IMR-90 (cell line): ENCODE measurements at regions not wholly inside any gene's neighbourhood (a gene's known extent, or its start where the extent isn't known, plus 50 kb on each side); places are given as distances from the start of the nearest gene placed in this dataset.

Experiments
- ATAC-seq: fragments of 200-7000 bp; cut with Tn5 transposase; 2 replicates; pipeline ENCODE4 v1.9.1; 2020; ENCODE audit warnings: low read depth, mild to moderate bottlenecking, moderate library complexity
- BruUV-seq: library from RNA; stranded (reverse); fragments of 400-500 nt; replicated peaks from 2 replicates; lab custom pipeline; 2021; lab: Mats Ljungman, UMichigan
- CTCF ChIA-PET: fragments of 300-600 bp; formaldehyde crosslinking; extraction: SDS; loops from one replicate; lab custom pipeline; 2021; ENCODE audit warnings: antibody characterized with exemption; lab: Yijun Ruan, JAX
- POLR2A ChIA-PET: fragments of 300-600 bp; sonication (Branson Sonifier 250); formaldehyde crosslinking; loops from one replicate; lab custom pipeline; 2022; ENCODE audit warnings: antibody characterized with exemption; ENCODE audit not compliant: unreplicated experiment; lab: Charles Lee
- DNase-seq: peaks from one replicate; pipeline ENCODE4 v3.0.0; 2013
- H2AFZ ChIP-seq: replicated peaks from 2 replicates; pipeline ENCODE3; 2013; ENCODE audit warnings: low read length, mild to moderate bottlenecking; ENCODE audit not compliant: poor library complexity
- H2AK5ac ChIP-seq: 2 replicates; pipeline ENCODE4 v1.6.1; 2013; ENCODE audit warnings: low read depth, low read length, inconsistent platforms
- H2AK9ac ChIP-seq: replicated peaks from 2 replicates; pipeline ENCODE3; 2013; ENCODE audit warnings: mild to moderate bottlenecking, low read depth, low read length, moderate library complexity; ENCODE audit not compliant: poor library complexity
- H2BK120ac ChIP-seq: 2 replicates; pipeline ENCODE4 v1.6.1; 2013; ENCODE audit warnings: low read depth, low read length, inconsistent platforms
- H2BK15ac ChIP-seq: 3 replicates; pipeline ENCODE4 v1.6.1; 2013; ENCODE audit warnings: low read depth, low read length, inconsistent platforms
- H2BK20ac ChIP-seq: 2 replicates; pipeline ENCODE4 v1.6.1; 2013; ENCODE audit warnings: low read depth, mild to moderate bottlenecking, inconsistent platforms, low read length, moderate library complexity
- H2BK5ac ChIP-seq: 2 replicates; pipeline ENCODE4 v1.6.1; 2013; ENCODE audit warnings: mild to moderate bottlenecking, low read depth, low read length, inconsistent platforms; ENCODE audit not compliant: poor library complexity, severe bottlenecking
- H3K14ac ChIP-seq: replicated peaks from 2 replicates; pipeline ENCODE4 v1.6.1; 2013; ENCODE audit warnings: low read depth, low read length, inconsistent platforms
- H3K18ac ChIP-seq: 2 replicates; pipeline ENCODE4 v1.6.1; 2013; ENCODE audit warnings: low read depth, low read length, control low read depth
- H3K23ac ChIP-seq: 2 replicates; pipeline ENCODE4 v1.6.1; 2013; ENCODE audit warnings: low read depth, low read length, inconsistent platforms
- H3K27ac ChIP-seq: 2 replicates; pipeline ENCODE4 v1.5.1; 2013; ENCODE audit warnings: mild to moderate bottlenecking, control low read depth, low read length; ENCODE audit not compliant: insufficient read depth
- H3K27me3 ChIP-seq: 2 replicates; pipeline ENCODE4 v1.6.1; 2013; ENCODE audit warnings: low read length; ENCODE audit not compliant: control insufficient read depth, insufficient read depth
- H3K36me3 ChIP-seq: 2 replicates; pipeline ENCODE4 v1.6.1; 2013; ENCODE audit warnings: low read length, mixed read lengths; ENCODE audit not compliant: control insufficient read depth, insufficient read depth
- H3K4ac ChIP-seq: 2 replicates; pipeline ENCODE4 v1.6.1; 2013; ENCODE audit warnings: low read depth, low read length, inconsistent platforms
- H3K4me1 ChIP-seq: 2 replicates; pipeline ENCODE4 v1.6.1; 2013; ENCODE audit warnings: low read length, mixed read lengths; ENCODE audit not compliant: control insufficient read depth, insufficient read depth
- H3K4me2 ChIP-seq: 2 replicates; pipeline ENCODE4 v1.6.1; 2013; ENCODE audit warnings: low read depth, mild to moderate bottlenecking, control low read depth, low read length, moderate library complexity
- H3K4me3 ChIP-seq: 2 replicates; pipeline ENCODE4 v1.5.1; 2013; ENCODE audit warnings: low read depth, mild to moderate bottlenecking, control low read depth, low read length, moderate library complexity; ENCODE audit not compliant: insufficient read depth
- H3K56ac ChIP-seq: 2 replicates; pipeline ENCODE4 v1.6.1; 2013; ENCODE audit warnings: low read length, inconsistent platforms; ENCODE audit not compliant: insufficient read depth; ENCODE audit errors: extremely low read depth
- H3K79me1 ChIP-seq, 2 experiments: 2 replicates each; pipeline ENCODE4 v1.6.1; 2013; ENCODE audit warnings: low read length in 2 of 2, inconsistent platforms in 1 of 2, low read depth in 1 of 2
- H3K9ac ChIP-seq: 2 replicates; pipeline ENCODE4 v1.6.1; 2013; ENCODE audit warnings: low read depth, low read length, control low read depth
- H3K9me1 ChIP-seq: 2 replicates; pipeline ENCODE4 v1.6.1; 2013; ENCODE audit warnings: low read length, inconsistent platforms; ENCODE audit not compliant: insufficient read depth
- H3K9me3 ChIP-seq: 2 replicates; pipeline ENCODE4 v1.6.1; 2013; ENCODE audit warnings: low read length; ENCODE audit not compliant: control insufficient read depth, insufficient read depth
- H4K20me1 ChIP-seq: 2 replicates; pipeline ENCODE4 v1.6.1; 2013; ENCODE audit warnings: low read length, inconsistent platforms; ENCODE audit not compliant: insufficient read depth
- H4K5ac ChIP-seq: 2 replicates; pipeline ENCODE4 v1.6.1; 2013; ENCODE audit warnings: mild to moderate bottlenecking, low read depth, low read length, control low read depth
- H4K8ac ChIP-seq, 2 experiments: 2 replicates each; pipeline ENCODE4 v1.6.1; 2013; ENCODE audit warnings: low read depth in 2 of 2, low read length in 2 of 2, control low read depth in 1 of 2, inconsistent platforms in 1 of 2
- H4K91ac ChIP-seq: 2 replicates; pipeline ENCODE4 v1.6.1; 2013; ENCODE audit warnings: low read depth, low read length, inconsistent platforms; ENCODE audit not compliant: insufficient read depth
- BHLHE40 ChIP-seq: fragments of 150-350 bp; IDR thresholded peaks from 2 replicates; pipeline ENCODE4 v1.6.1; 2016; ENCODE audit warnings: mild to moderate bottlenecking, low read depth, low read length
- CHD1 ChIP-seq: IDR thresholded peaks from 2 replicates; pipeline ENCODE4 v1.6.1; 2012; ENCODE audit warnings: low read depth, low read length, improper control_type of control experiment
- FOS ChIP-seq: fragments of 150-350 bp; IDR thresholded peaks from 2 replicates; pipeline ENCODE4 v1.6.1; 2016; ENCODE audit warnings: low read depth, low read length
- MXI1 ChIP-seq: IDR thresholded peaks from 2 replicates; pipeline ENCODE4 v1.6.1; 2012; ENCODE audit warnings: low read depth, mild to moderate bottlenecking, low read length, moderate library complexity, borderline replicate concordance
- POLR2A ChIP-seq: IDR thresholded peaks from 2 replicates; pipeline ENCODE4 v1.6.1; 2012; ENCODE audit warnings: mild to moderate bottlenecking, low read depth, low read length
- RAD21 ChIP-seq: IDR thresholded peaks from 2 replicates; pipeline ENCODE4 v1.6.1; 2012; ENCODE audit warnings: low read length, improper control_type of control experiment
- RCOR1 ChIP-seq: IDR thresholded peaks from 2 replicates; pipeline ENCODE4 v1.6.1; 2012; ENCODE audit warnings: mild to moderate bottlenecking, low read length, improper control_type of control experiment; ENCODE audit not compliant: insufficient replicate concordance
- RFX5 ChIP-seq: IDR thresholded peaks from 2 replicates; pipeline ENCODE4 v1.8.0; 2012; ENCODE audit warnings: low read depth, mild to moderate bottlenecking, low read length, moderate library complexity
- SMC3 ChIP-seq: fragments of 150-350 bp; IDR thresholded peaks from 2 replicates; pipeline ENCODE4 v1.6.1; 2016; ENCODE audit warnings: low read depth, mild to moderate bottlenecking, antibody characterized with exemption, low read length, moderate library complexity
- USF2 ChIP-seq: fragments of 150-350 bp; IDR thresholded peaks from 2 replicates; pipeline ENCODE4 v1.6.1; 2017; ENCODE audit warnings: mild to moderate bottlenecking, antibody characterized with exemption, low read length, low read depth
- WGBS, 2 experiments: methylation state at CpG; one replicate each; pipeline versions ENCODE4 v1.1.5 to v1.1.7; 2013; ENCODE audit warnings: missing lambda C conversion rate in 2 of 2; ENCODE audit not compliant: insufficient read length in 1 of 2; ENCODE audit errors: extremely low coverage in 2 of 2; 5-methylcytosine and 5-hydroxymethylcytosine counted together
- dilution Hi-C: fragments of 300-500 bp; cut with HindIII; formaldehyde crosslinking; loops from one replicate; pipeline ENCODE4 v1.14.3; 2018; ENCODE audit warnings: low sequenced_read_pairs; ENCODE audit not compliant: unreplicated experiment
- in situ Hi-C: fragments of 300-500 bp; cut with MboI; formaldehyde crosslinking; loops from 3 replicates; pipeline ENCODE4 v1.14.3; 2019; ENCODE audit warnings: low sequenced_read_pairs, inconsistent platforms, mixed read lengths
- intact Hi-C: fragments of 100-400 bp; cut with micrococcal nuclease; formaldehyde crosslinking; loops from 2 replicates; pipeline ENCODE4 v1.10.0; 2022
- TF ChIP-seq, protein P1 (sequence below): fragments of 150-350 bp; IDR thresholded peaks from 2 replicates; pipeline ENCODE4 v1.6.1; 2016; ENCODE audit warnings: low read depth, mild to moderate bottlenecking, low read length, moderate library complexity, borderline replicate concordance

GRCh38 chr4:148573296-148573695 lies 131.1 kb upstream of the NR3C2 start:
- H3K9ac ChIP-seq = no peak overlapping the region
- H3K56ac ChIP-seq = no peak overlapping the region
- intact Hi-C loops (no loop called here), in situ Hi-C loops (no loop called here), dilution Hi-C loops (no loop called here)
- no peak overlapping the region for H2AK9ac ChIP-seq
- no peak overlapping the region for H2BK20ac ChIP-seq
- no peaks in the 10 kb centered on the region for H3K9me1 ChIP-seq
- no TSS peak for BruUV-seq
- TF ChIP-seq SMC3 (no peak), USF2 (no peak), RCOR1 (no peak), RAD21 (no peak), POLR2A (no peak), RFX5 (no peak), MXI1 (no peak), FOS (no peak), CHD1 (no peak), BHLHE40 (no peak)
- TF ChIP-seq, protein P1, sequence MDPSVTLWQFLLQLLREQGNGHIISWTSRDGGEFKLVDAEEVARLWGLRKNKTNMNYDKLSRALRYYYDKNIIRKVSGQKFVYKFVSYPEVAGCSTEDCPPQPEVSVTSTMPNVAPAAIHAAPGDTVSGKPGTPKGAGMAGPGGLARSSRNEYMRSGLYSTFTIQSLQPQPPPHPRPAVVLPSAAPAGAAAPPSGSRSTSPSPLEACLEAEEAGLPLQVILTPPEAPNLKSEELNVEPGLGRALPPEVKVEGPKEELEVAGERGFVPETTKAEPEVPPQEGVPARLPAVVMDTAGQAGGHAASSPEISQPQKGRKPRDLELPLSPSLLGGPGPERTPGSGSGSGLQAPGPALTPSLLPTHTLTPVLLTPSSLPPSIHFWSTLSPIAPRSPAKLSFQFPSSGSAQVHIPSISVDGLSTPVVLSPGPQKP = no peak
- no peaks in the 10 kb centered on the region for H3K4me1 ChIP-seq
- no peak overlapping the region for H3K4me2 ChIP-seq
- H4K5ac ChIP-seq = no peak overlapping the region
- no peaks in the 10 kb centered on the region for H3K36me3 ChIP-seq
- H3K14ac ChIP-seq = no peak overlapping the region
- no peak for DNase-seq
- no peak overlapping the region for H2BK120ac ChIP-seq
- POLR2A ChIA-PET = no interaction called here
- no peak overlapping the region for H3K4me3 ChIP-seq
- H2BK5ac ChIP-seq = no peak overlapping the region
- H3K4ac ChIP-seq = no peak overlapping the region
- ATAC-seq = no peak
- no peak overlapping the region for H2AK5ac ChIP-seq
- H4K8ac ChIP-seq = no peak overlapping the region
- H3K23ac ChIP-seq = no peak overlapping the region
- H4K20me1 ChIP-seq = no peaks in the 10 kb centered on the region
- CTCF ChIA-PET = no interaction called here
- H2BK15ac ChIP-seq = no peak overlapping the region
- H3K79me1 ChIP-seq = no peaks in the 10 kb centered on the region
- no peak overlapping the region for H2AFZ ChIP-seq
- no peak overlapping the region for H3K18ac ChIP-seq
- no peak overlapping the region for H4K91ac ChIP-seq
- no peaks in the 10 kb centered on the region for H3K27me3 ChIP-seq
- H3K27ac ChIP-seq = no peak overlapping the region
- no CpG with 5 or more reads among the region's 3 CpGs for WGBS, 2 experiments
- H3K9me3 ChIP-seq = no peaks in the 10 kb centered on the region
